Fibroblast of skin of left quadriceps (primary cell): ENCODE measurements at regions not wholly inside any gene's neighbourhood (a gene's known extent, or its start where the extent isn't known, plus 50 kb on each side); places are given as distances from the start of the nearest gene placed in this dataset.
"Not testable (repeated sequence)": the region's sequence is repeated elsewhere in the genome, so short reads cannot be mapped to it uniquely, and the experiment has no call there.

Experiments
- DNase-seq, 2 experiments: peaks; one replicate each; pipeline ENCODE4 v3.0.0-alpha.2; 2013; ENCODE audit warnings: low read depth in 2 of 2

DNA sequence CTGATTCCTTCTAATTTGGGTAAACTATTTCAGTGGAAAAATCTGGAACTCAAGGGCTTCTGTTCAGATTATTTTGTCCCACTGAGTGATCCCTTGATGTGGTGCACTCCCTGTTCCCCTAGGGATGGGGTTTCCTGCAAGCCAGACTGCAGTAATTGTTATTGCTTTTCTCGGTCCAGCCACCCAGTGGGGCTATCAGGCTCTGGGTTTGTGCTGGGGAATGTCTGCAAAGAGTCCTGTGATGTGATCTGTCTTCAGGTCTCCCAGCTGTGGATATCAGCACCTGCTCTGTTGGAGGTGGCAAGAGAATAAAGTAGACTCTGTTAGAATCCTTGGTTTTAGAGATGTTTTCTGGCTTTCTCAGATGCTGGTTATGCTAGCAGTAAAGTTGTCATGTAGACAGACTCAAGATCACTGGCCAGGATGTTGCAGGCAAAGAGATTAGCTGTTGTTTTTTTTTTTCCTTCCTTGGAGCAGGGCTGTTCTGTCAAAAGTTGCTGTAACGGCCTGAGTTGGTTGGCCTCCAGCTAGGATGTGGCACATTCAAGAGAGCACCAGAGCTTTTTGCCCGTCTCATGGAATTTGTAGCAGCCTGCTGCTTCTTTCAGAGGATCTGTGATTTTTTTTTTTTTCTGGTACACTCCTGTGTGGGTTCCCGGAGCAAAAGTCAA, 1314.0 kb downstream of the PCDH19 start:
- no peak for DNase-seq

DNA sequence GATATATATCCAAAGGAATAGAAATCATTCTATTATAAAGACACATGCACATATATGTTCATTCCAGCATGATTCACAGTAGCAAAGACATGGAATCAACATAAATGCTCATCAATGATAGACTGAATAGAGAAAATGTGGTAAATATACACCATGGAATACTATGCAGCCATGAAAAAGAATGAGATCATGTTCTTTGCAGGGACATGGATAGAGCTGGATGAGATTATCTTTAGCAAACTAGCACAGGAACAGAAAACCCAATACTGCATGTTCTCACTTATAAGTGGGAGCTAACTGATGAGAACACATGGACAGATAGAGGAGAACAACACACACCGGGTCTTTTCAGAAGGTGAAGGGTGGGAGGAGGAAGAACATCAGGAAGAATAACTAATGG, 1318.6 kb downstream of the PCDH19 start:
- DNase-seq: no peak

DNA sequence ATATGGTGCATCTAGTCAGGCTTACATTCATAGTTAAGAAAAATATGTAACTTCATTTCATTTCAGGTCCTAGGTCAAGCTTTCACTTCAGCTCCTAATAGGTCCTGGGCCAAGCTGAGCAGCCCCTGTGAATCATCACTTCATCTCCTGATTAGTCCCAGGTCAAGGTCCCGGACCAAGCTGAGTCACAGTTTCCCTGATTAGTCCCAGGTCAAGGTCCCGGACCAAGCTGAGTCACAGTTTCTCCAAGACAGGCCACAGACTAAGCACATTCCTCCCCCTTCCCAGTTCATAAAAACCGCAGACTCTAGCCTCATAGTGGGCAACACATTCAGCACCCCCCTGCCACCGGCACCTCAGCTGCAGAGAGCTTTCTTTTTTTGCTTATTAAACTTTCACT, 1331.8 kb downstream of the PCDH19 start:
- DNase-seq: no peak

DNA sequence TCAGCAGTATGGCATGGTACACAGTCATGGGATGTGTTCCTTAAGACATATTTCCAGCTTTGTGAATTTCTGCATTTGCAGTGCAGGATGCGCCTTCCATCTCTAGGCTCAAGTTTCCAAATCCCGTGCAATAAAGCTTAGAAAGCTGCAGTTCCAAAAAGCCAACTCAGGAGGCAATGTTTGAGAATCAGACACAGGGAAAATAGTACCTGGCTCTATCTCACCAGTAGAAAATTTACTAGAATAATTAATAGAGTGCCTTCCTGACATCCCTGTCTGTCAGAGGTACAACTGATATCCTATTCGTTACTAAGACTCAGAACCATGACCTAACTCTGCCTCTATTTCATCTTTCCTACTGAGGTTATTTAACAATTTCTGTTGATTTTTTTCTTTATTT, 1333.0 kb downstream of the PCDH19 start:
- DNase-seq: no peak

DNA sequence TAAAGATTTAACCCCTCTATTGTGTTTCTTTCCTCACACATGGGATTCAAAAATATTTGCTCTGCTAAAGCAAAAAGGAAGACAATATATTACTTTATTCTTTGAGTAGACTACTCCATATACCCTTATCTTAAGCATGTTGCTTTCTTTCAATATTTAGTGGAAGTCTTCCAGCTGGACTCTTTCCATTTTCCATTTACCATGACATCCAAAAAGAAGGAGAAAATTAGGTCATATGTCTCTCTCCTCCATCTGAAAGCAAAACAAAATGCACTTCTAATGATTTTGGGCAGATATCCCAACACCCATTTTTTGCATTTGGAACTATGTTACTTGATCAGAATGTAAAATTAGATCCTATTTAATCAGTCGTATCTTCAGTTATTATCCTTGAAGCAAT, 1336.5 kb downstream of the PCDH19 start:
- no peak for DNase-seq

DNA sequence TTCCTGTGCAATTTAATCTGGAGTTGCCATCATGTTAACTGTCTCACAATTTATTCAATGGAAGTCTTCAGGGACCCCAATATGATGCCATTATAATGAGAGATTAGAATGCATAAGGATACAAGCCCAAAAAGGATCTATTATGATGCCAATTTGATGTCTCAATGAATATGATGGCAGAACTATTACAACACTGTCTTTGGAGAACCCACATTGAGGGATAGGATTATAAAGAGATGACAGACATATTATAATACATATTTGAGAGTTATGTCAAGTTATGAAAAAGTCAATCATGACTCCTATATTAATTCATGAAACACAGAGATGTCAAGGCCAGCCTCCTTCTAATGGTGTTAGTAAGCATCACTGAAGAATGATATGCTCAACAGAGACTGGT, 1358.4 kb downstream of the PCDH19 start:
- no peak for DNase-seq

DNA sequence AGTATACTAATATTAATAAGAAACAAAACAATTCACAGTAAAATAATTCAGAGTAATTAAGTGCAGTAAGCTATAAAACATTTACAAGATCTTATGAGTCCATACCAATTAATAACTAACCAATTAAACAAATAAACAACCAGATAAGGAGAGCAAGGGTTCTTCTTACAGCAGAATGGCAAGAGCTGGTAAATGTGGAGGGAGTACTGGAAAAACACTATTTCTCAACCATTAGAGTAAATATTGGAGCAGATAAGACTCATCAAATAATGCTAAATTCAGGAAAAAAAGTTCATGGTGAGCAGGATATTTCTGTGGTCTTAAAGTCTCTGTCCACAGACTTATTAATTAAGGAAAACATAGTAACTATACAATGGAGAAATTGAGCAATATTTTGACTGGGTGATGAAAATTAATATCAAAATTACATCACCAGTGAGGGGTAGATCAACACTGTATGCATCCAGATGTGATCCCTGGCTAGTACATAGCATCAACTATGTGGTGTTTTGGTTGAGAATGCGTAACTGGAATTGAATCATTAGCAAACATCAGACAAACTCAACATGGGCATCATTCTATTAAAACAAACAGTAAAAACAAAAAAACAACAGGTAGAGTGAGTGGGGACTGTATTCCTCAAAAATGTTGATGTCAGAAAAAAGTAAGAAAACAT, 1376.7 kb downstream of the PCDH19 start:
- DNase-seq: no peak

DNA sequence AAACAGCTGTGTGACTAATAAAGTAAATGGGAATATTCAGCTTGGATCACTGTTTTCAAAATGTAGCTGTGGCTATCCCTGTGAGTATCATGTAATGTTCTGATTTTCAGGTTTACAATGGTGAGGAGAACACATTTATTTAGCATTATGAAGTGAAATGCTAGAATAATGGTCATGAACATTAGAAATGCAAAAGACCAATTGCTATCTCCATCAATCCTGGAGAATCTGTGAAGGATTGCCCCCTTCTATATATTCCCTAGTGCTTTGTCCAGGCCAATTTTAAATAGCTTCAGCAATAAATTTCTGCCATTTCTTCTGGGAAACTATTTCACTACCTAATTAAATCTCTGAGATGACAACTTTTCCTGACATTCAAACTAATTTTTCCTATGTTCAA, 1399.1 kb downstream of the PCDH19 start:
- no peak for DNase-seq

DNA sequence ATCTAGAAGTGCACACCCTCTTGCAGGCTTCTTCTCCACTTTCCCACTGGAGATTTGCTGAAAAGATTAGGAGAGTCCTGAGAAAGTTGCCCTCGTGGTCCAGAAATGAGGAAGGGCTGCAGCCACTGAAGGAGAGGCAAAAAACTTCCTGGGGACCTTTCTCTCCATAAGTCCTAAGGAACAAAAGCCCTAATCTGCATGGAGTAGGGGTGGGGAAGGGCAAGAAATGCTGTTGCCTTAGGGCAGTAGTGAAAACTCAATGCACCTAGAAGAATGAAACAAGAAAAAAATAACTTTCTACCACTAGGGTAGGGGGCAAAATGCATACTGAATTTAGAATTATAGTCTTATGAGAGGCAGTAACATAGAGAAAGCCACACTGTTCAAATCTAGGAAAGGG, 1408.8 kb downstream of the PCDH19 start:
- no peak for DNase-seq

DNA sequence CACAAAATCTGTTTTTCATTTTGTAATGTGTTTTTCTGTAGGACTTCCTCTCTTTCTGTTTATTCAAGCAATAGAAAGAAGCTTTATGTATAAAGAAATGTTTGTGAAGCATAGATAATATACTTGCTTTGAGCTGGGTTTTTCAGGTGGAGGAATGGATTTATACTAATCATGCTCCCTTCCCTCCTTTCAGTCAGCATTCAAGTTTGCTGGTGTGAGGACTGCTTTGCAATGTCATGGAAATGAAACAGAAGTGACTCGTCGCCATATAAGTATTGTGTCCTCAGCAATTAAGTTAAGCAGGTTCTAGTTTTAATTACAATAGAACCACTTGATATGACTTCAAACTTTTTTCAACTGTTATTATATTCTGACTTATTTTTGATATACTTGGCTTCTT, 1447.1 kb downstream of the PCDH19 start:
- DNase-seq: no peak

DNA sequence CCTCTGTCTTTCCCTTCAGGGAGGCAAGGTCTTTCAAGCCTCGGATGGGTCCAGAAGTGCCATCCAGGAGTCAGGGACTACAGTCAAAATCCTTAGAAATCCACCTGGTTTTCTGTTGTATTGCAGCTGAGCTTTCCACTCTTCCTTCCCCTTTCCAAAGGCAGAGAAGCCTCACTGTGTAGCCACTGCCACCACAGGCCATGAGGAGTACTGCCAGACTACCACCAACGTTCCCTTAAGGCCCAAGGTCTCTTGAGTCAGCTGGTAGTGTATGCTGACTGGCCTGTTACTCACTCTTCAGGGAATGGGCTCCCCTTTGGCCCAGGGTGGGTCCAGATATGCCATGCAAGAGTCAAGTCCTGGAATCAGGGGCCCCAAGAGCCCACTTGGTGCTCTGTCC, 1454.1 kb downstream of the PCDH19 start:
- DNase-seq: no peak

DNA sequence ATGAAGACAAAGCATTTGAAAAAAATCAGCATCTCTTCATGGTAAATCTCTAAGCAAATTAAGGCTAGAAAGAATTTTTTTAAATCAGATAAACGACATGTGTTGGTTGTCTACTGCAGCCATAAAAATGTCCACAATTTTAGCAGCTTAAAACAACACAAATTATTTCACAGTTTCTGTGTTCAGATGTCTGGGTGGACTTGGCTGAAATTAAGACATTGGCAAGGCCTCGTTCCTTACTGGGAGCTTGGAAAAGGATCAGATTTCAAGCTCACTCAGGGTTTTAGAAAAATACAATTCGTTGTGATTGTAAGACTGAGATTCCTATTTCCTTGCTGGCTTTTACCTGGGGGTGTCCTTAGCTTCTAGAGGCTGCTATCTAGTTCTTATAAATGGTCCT, 1470.6 kb downstream of the PCDH19 start:
- DNase-seq: no peak

DNA sequence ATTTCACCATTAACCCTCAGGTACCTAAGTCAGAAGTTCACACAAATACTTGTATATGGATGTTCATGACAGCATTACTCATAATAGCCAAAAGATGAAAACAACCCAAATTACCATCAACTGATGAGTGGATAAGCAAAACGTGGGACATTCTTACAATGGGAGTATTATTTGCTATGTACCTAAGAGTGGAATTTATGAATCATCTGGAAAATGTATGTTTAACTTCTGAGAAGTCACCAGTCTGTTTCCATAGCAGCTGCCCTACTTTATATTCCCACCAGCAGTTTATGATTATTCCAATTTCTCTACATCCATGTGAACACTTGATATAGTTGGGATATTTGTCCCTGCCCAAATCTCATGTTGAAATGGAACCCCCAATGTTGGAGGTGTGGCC, 1478.9 kb downstream of the PCDH19 start:
- no peak for DNase-seq

DNA sequence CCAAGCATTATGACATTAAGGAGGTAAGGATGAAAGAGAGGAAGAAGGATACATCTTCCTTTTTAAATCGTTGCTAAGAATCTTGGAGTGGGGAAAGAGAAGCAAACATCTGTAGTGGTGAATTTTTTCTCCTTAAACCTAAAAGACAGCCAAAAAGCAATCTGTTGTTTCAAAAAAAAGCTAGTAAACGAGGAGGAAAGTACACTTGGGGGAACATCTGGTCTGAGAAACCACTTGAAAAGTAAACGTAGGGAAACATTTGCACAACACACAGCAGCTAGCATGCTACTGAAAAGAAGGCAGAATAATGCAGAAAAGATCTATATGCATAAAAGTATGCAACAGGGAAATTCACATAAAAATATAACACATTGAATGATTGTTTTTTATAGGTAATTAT, 1485.6 kb downstream of the PCDH19 start:
- no peak for DNase-seq

DNA sequence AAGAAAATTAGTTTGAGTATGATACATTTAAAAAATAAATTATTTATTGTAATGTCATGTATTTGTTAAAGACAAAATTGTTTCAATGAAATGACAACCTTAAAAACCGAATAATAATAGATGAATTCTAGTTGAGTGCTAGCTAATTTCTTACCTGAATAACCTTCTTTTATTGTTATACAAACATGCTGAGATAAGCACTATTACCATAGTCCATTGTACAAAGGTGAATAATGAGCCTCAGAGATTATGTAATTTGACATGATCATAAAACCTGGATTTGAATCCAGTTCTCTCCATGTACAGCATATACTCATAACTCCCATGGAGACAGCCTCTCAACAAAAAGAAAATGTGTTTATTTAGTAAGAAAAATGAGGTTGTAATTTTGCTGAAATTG, 1512.9 kb downstream of the PCDH19 start:
- DNase-seq: no peak

DNA sequence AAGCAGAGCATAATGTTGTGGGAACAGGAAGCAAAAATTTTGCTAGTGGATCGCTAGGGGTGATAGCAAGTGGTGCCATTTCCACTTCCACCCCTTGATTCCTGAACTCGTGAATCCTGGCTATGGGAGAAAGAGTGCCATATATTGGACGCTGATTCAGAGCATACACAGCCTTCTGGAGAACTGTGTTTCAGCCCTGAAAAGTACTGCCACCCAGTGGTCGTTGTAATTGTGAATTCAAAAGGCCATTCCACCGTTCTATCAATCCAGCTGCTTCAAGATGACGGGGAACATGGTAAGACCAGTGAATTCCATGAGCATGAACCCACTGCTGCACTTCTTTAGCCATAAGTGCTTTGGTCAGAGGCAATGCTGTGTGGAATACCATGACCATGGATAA, 1559.4 kb downstream of the PCDH19 start:
- DNase-seq: not testable (repeated sequence)
